ENCODE measurements at regions not wholly inside any gene's neighbourhood (a gene's known extent, or its start where the extent isn't known, plus 50 kb on each side); places are given as distances from the start of the nearest gene placed in this dataset.

- Histone ChIP-seq H3K4me3 (ENCODE audit: insufficient read depth, low read depth, low read length) (no peak overlapping the region), H3K79me1 (ENCODE audit: low read depth in 1 of 2, low read length in 2 of 2) (no peaks in the 10 kb centered on the region), H3K18ac (ENCODE audit: low read depth, low read length) (no peak overlapping the region), H2AK5ac (ENCODE audit: low read depth, low read length) (no peak overlapping the region), H3K27me3 (ENCODE audit: control insufficient read depth, insufficient read depth, low read length) (no peaks in the 10 kb centered on the region), H3K9me3 (ENCODE audit: control insufficient read depth, insufficient read depth, low read length) (no peaks in the 10 kb centered on the region), H2AK9ac (replicated peaks; ENCODE audit: low read depth, low read length, poor library complexity) (no peak overlapping the region), H3K14ac (replicated peaks; ENCODE audit: low read depth, low read length) (no peak overlapping the region), H2BK120ac (ENCODE audit: low read depth, low read length) (no peak overlapping the region), H4K8ac (ENCODE audit: low read depth in 2 of 2, low read length in 2 of 2) (no peak overlapping the region), H3K36me3 (ENCODE audit: control insufficient read depth, insufficient read depth, low read length) (no peaks in the 10 kb centered on the region), H3K27ac (ENCODE audit: insufficient read depth, low read length) (no peak overlapping the region), H3K9me1 (ENCODE audit: insufficient read depth, low read length) (no peaks in the 10 kb centered on the region), H3K4ac (ENCODE audit: low read depth, low read length) (no peak overlapping the region), H4K91ac (ENCODE audit: insufficient read depth, low read depth, low read length) (no peak overlapping the region), H3K9ac (ENCODE audit: low read depth, low read length) (no peak overlapping the region), H3K56ac (ENCODE audit: extremely low read depth, insufficient read depth, low read length) (no peak overlapping the region), H3K23ac (ENCODE audit: low read depth, low read length) (no peak overlapping the region), H2BK5ac (ENCODE audit: low read depth, low read length, poor library complexity, severe bottlenecking) (no peak overlapping the region), H4K5ac (ENCODE audit: low read depth, low read length) (no peak overlapping the region), H4K20me1 (ENCODE audit: insufficient read depth, low read length) (no peaks in the 10 kb centered on the region), H2AFZ (replicated peaks; ENCODE audit: low read length, poor library complexity) (no peak overlapping the region), H3K4me2 (ENCODE audit: low read depth, low read length) (no peak overlapping the region), H3K4me1 (ENCODE audit: control insufficient read depth, insufficient read depth, low read length) (no peaks in the 10 kb centered on the region), H2BK20ac (ENCODE audit: low read depth, low read length) (no peak overlapping the region), H2BK15ac (ENCODE audit: low read depth, low read length) (no peak overlapping the region)
- BruUV-seq (replicated peaks), result no TSS peak
- TF ChIP-seq, protein P1, sequence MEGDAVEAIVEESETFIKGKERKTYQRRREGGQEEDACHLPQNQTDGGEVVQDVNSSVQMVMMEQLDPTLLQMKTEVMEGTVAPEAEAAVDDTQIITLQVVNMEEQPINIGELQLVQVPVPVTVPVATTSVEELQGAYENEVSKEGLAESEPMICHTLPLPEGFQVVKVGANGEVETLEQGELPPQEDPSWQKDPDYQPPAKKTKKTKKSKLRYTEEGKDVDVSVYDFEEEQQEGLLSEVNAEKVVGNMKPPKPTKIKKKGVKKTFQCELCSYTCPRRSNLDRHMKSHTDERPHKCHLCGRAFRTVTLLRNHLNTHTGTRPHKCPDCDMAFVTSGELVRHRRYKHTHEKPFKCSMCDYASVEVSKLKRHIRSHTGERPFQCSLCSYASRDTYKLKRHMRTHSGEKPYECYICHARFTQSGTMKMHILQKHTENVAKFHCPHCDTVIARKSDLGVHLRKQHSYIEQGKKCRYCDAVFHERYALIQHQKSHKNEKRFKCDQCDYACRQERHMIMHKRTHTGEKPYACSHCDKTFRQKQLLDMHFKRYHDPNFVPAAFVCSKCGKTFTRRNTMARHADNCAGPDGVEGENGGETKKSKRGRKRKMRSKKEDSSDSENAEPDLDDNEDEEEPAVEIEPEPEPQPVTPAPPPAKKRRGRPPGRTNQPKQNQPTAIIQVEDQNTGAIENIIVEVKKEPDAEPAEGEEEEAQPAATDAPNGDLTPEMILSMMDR (conservative IDR thresholded peaks at IDR 0.05; ENCODE audit: low read depth, low read length), result no peak
- no peak for TF ChIP-seq RAD21 (IDR thresholded peaks at IDR 0.05; ENCODE audit: low read length)
- no peak for TF ChIP-seq FOS (IDR thresholded peaks at IDR 0.05; ENCODE audit: low read depth, low read length)
- no peak for TF ChIP-seq SMC3 (IDR thresholded peaks at IDR 0.05; ENCODE audit: low read depth, low read length)
- no peak for TF ChIP-seq RCOR1 (IDR thresholded peaks at IDR 0.05; ENCODE audit: insufficient replicate concordance, low read length)
- no peak for TF ChIP-seq ELK1 (IDR thresholded peaks at IDR 0.05; ENCODE audit: borderline replicate concordance, low read depth, low read length)
- no peak for TF ChIP-seq MAZ (IDR thresholded peaks at IDR 0.05; ENCODE audit: borderline replicate concordance, low read depth, low read length)
- TF ChIP-seq NFE2L2 (IDR thresholded peaks at IDR 0.05; ENCODE audit: low read depth, low read length), result no peak
- TF ChIP-seq USF2 (IDR thresholded peaks at IDR 0.05; ENCODE audit: low read depth, low read length), result no peak
- TF ChIP-seq BHLHE40 (IDR thresholded peaks at IDR 0.05; ENCODE audit: low read depth, low read length), result no peak
- TF ChIP-seq RFX5 (IDR thresholded peaks at IDR 0.05; ENCODE audit: low read depth, low read length), result no peak
- no peak for TF ChIP-seq CEBPB (IDR thresholded peaks at IDR 0.05; ENCODE audit: low read depth, low read length)
- TF ChIP-seq POLR2A (IDR thresholded peaks at IDR 0.05; ENCODE audit: low read depth, low read length), result no peak
- TF ChIP-seq MAFK (IDR thresholded peaks at IDR 0.05; ENCODE audit: low read depth, low read length), result no peak
- TF ChIP-seq MXI1 (IDR thresholded peaks at IDR 0.05; ENCODE audit: borderline replicate concordance, low read depth, low read length), result no peak
- TF ChIP-seq CHD1 (IDR thresholded peaks at IDR 0.05; ENCODE audit: low read depth, low read length), result no peak
- ChIA-PET POLR2A (ENCODE audit: unreplicated experiment) (no interaction called here), CTCF (no interaction called here)
- DNase-seq (no peak), ATAC-seq (ENCODE audit: low read depth) (no peak)
- intact Hi-C loops (cut with micrococcal nuclease), result no loop called here
- dilution Hi-C loops (cut with HindIII; ENCODE audit: low sequenced_read_pairs, unreplicated experiment), result no loop called here
- in situ Hi-C loops (cut with MboI; ENCODE audit: low sequenced_read_pairs), result no loop called here
- 30% methylated on average over 4 of the region's 4 CpGs; no CpG with 5 or more reads in 1 of the 2 experiments for WGBS, 2 experiments (ENCODE audit: extremely low coverage in 2 of 2, insufficient read length in 1 of 2)
Observed at GRCh38 chr12:63467951-63468350, 200.3 kb downstream of the DPY19L2 start.
